PC-3 (cell line): ENCODE measurements at regions not wholly inside any gene's neighbourhood (a gene's known extent, or its start where the extent isn't known, plus 50 kb on each side); places are given as distances from the start of the nearest gene placed in this dataset.
"Not testable (repeated sequence)": the region's sequence is repeated elsewhere in the genome, so short reads cannot be mapped to it uniquely, and the experiment has no call there.

Experiments
- ATAC-seq: fragments of 200-7000 bp; cut with Tn5 transposase; 2 replicates; pipeline ENCODE4 v1.9.1; 2020; ENCODE audit warnings: mild to moderate bottlenecking, moderate library complexity
- BruUV-seq: library from RNA; stranded (reverse); fragments of 400-500 nt; replicated peaks from 2 replicates; lab custom pipeline; 2021; lab: Mats Ljungman, UMichigan
- CTCF ChIA-PET: fragments of 300-600 bp; sonication (Branson Sonifier 250); formaldehyde crosslinking; loops from one replicate; lab custom pipeline; 2022; ENCODE audit warnings: antibody characterized with exemption; lab: Charles Lee
- POLR2A ChIA-PET: fragments of 300-600 bp; sonication (Branson Sonifier 250); formaldehyde crosslinking; loops from one replicate; lab custom pipeline; 2022; ENCODE audit warnings: antibody characterized with exemption; ENCODE audit not compliant: unreplicated experiment; lab: Charles Lee
- DNase-seq: peaks from one replicate; pipeline ENCODE4 v3.0.0-alpha.2; 2015
- H2AFZ ChIP-seq: fragments of 300-600 bp; sonication (generic); 2 replicates; pipeline ENCODE4 v1.6.0; 2016; ENCODE audit warnings: antibody characterized with exemption, low read length
- H3F3A ChIP-seq: fragments of 300-600 bp; sonication (generic); one replicate; pipeline ENCODE4 v1.6.0; 2017; ENCODE audit warnings: antibody characterized with exemption, low read length, control low read depth, mild to moderate bottlenecking; ENCODE audit not compliant: unreplicated experiment
- H3K27ac ChIP-seq: fragments of 300-600 bp; sonication (generic); 2 replicates; pipeline ENCODE4 v1.5.1; 2016; ENCODE audit warnings: mild to moderate bottlenecking, low read length
- H3K27me3 ChIP-seq: fragments of 300-600 bp; sonication (generic); 2 replicates; pipeline ENCODE4 v1.6.1; 2016; ENCODE audit warnings: low read length, mixed read lengths
- H3K36me3 ChIP-seq: fragments of 300-600 bp; sonication (generic); 2 replicates; pipeline ENCODE4 v1.6.1; 2016; ENCODE audit warnings: low read depth, mixed run types, low read length, mixed read lengths
- H3K4me1 ChIP-seq: fragments of 300-600 bp; sonication (generic); 2 replicates; pipeline ENCODE4 v1.5.1; 2016; ENCODE audit warnings: low read length; ENCODE audit not compliant: insufficient read depth
- H3K4me2 ChIP-seq: fragments of 300-600 bp; sonication (generic); 2 replicates; pipeline ENCODE4 v1.6.0; 2016; ENCODE audit warnings: low read length
- H3K4me3 ChIP-seq: fragments of 300-600 bp; sonication (generic); 2 replicates; pipeline ENCODE4 v1.5.1; 2016; ENCODE audit warnings: mild to moderate bottlenecking, low read length, mixed read lengths
- H3K79me2 ChIP-seq: fragments of 300-600 bp; sonication (generic); 2 replicates; pipeline ENCODE4 v1.6.1; 2017; ENCODE audit warnings: low read length, mixed read lengths
- H3K9ac ChIP-seq: fragments of 300-600 bp; sonication (generic); 2 replicates; pipeline ENCODE4 v1.6.0; 2016; ENCODE audit warnings: mild to moderate bottlenecking, low read length
- H3K9me2 ChIP-seq: fragments of 300-600 bp; sonication (generic); replicated peaks from 2 replicates; pipeline ENCODE4 v1.6.1; 2016; ENCODE audit warnings: mixed run types, low read length, mixed read lengths
- H3K9me3 ChIP-seq: fragments of 300-600 bp; sonication (generic); 2 replicates; pipeline ENCODE4 v1.6.1; 2016; ENCODE audit warnings: low read length, mixed read lengths
- H4K20me1 ChIP-seq: fragments of 300-600 bp; sonication (generic); 2 replicates; pipeline ENCODE4 v1.6.1; 2016; ENCODE audit warnings: low read length, mixed read lengths
- CTCF ChIP-seq: fragments of 300-600 bp; sonication (generic); conservative IDR thresholded peaks from 2 replicates; pipeline ENCODE4 v1.5.1; 2017; ENCODE audit warnings: antibody characterized with exemption, low read depth, mild to moderate bottlenecking, low read length
- EZH2 ChIP-seq: fragments of 300-600 bp; sonication (generic); IDR thresholded peaks from one replicate; pipeline ENCODE4 v1.6.1; 2017; ENCODE audit warnings: antibody characterized with exemption, mild to moderate bottlenecking, low read length; ENCODE audit not compliant: unreplicated experiment
- EZH2phosphoT487 ChIP-seq: fragments of 300-600 bp; sonication (generic); IDR thresholded peaks from 2 replicates; pipeline ENCODE4 v1.6.1; 2018; ENCODE audit warnings: mild to moderate bottlenecking, antibody characterized with exemption, low read length, borderline replicate concordance
- intact Hi-C: fragments of 100-400 bp; cut with micrococcal nuclease; formaldehyde crosslinking; loops from 2 replicates; pipeline ENCODE4 v1.9.0; 2023

- TF ChIP-seq EZH2phosphoT487 (no peak), EZH2 (no peak), CTCF (no peak)
- H3K4me1 ChIP-seq: no peaks in the 10 kb centered on the region
- no peak overlapping the region for H3K4me2 ChIP-seq
- DNase-seq: no peak
- H3K79me2 ChIP-seq: no peaks in the 10 kb centered on the region
- no peaks in the 10 kb centered on the region for H4K20me1 ChIP-seq
- no TSS peak for BruUV-seq
- H2AFZ ChIP-seq: no peak overlapping the region
- H3K27ac ChIP-seq: no peak overlapping the region
- H3K9ac ChIP-seq: no peak overlapping the region
- no peaks in the 10 kb centered on the region for H3K36me3 ChIP-seq
- no peak overlapping the region for H3K4me3 ChIP-seq
- ChIA-PET CTCF (no interaction called here), POLR2A (no interaction called here)
- no peak for ATAC-seq
- H3K9me3 ChIP-seq: no peaks in the 10 kb centered on the region
- intact Hi-C loops: no loop called here
- no peaks in the 10 kb centered on the region for H3F3A ChIP-seq
- no peaks in the 10 kb centered on the region for H3K9me2 ChIP-seq
- no peaks in the 10 kb centered on the region for H3K27me3 ChIP-seq
Measured at GRCh38 chr5:118392491-118392890, 595.9 kb downstream of the DTWD2 start.

- H3K9me3 ChIP-seq, H4K20me1 ChIP-seq, H3F3A ChIP-seq, BruUV-seq, H3K36me3 ChIP-seq, H3K4me2 ChIP-seq, ATAC-seq, H2AFZ ChIP-seq, DNase-seq, POLR2A ChIA-PET, H3K4me1 ChIP-seq, H3K27ac ChIP-seq, H3K4me3 ChIP-seq, H3K27me3 ChIP-seq, H3K9ac ChIP-seq, H3K79me2 ChIP-seq, CTCF ChIA-PET, intact Hi-C loops, H3K9me2 ChIP-seq: not testable (repeated sequence)
Measured at GRCh38 chr5:118382931-118383330, 605.4 kb downstream of the DTWD2 start.

- Histone ChIP-seq H3K36me3 (no peaks in the 10 kb centered on the region), H3K9me3 (no peaks in the 10 kb centered on the region), H3K27me3 (no peaks in the 10 kb centered on the region), H2AFZ (no peak overlapping the region), H4K20me1 (no peaks in the 10 kb centered on the region), H3K4me1 (no peaks in the 10 kb centered on the region), H3K9me2 (no peaks in the 10 kb centered on the region), H3K4me2 (no peak overlapping the region), H3K9ac (no peak overlapping the region), H3K79me2 (no peaks in the 10 kb centered on the region), H3K4me3 (no peak overlapping the region), H3K27ac (no peak overlapping the region), H3F3A (no peaks in the 10 kb centered on the region)
- ATAC-seq (no peak), DNase-seq (no peak)
- BruUV-seq: no TSS peak
- POLR2A ChIA-PET: no interaction called here
- intact Hi-C loops: no loop called here
- CTCF ChIA-PET: no interaction called here
- TF ChIP-seq CTCF (no peak), EZH2 (no peak), EZH2phosphoT487 (no peak)
Measured at GRCh38 chr5:118379470-118379869, 608.9 kb downstream of the DTWD2 start.
